Activated CD8-positive, alpha-beta memory T cell treated with anti-CD3 and anti-CD28 coated beads, Interleukin-2, amount 50 U/mL, for 4 hours (primary cell): ENCODE measurements at regions not wholly inside any gene's neighbourhood (a gene's known extent, or its start where the extent isn't known, plus 50 kb on each side); places are given as distances from the start of the nearest gene placed in this dataset.

Experiments used
- DNase-seq: peaks from one replicate; pipeline ENCODE4 v3.0.0-alpha.2; 2020

- no peak for DNase-seq
Measured at GRCh38 chr15:66906668-66907614, 158.5 kb upstream of the SMAD3 start.

- no peak for DNase-seq
Measured at GRCh38 chr15:66907826-66908743, 157.3 kb upstream of the SMAD3 start.

- DNase-seq, result no peak
Measured at GRCh38 chr15:66908744-66909095, 156.7 kb upstream of the SMAD3 start.

- no peak for DNase-seq
Measured at GRCh38 chr15:66909381-66909890, 156.0 kb upstream of the SMAD3 start.

- DNase-seq, result no peak
Measured at GRCh38 chr15:66911131-66911700, 154.2 kb upstream of the SMAD3 start.

- DNase-seq, result no peak
Measured at GRCh38 chr15:66912001-66912400, 153.4 kb upstream of the SMAD3 start.

- DNase-seq, result no peak
Measured at GRCh38 chr15:66912441-66912840, 153.0 kb upstream of the SMAD3 start.

GRCh38 chr15:66917904-66918448, 147.4 kb upstream of the SMAD3 start:
- DNase-seq, result no peak

- DNase-seq, result no peak
Measured at GRCh38 chr15:66919421-66919820, 146.0 kb upstream of the SMAD3 start.

GRCh38 chr15:66921319-66921915, 144.0 kb upstream of the SMAD3 start:
- DNase-seq, result no peak

- DNase-seq, result no peak
Measured at GRCh38 chr15:66922608-66923007, 142.8 kb upstream of the SMAD3 start.

GRCh38 chr15:66923438-66923881, 141.9 kb upstream of the SMAD3 start:
- peak; percentile 31 for DNase-seq

GRCh38 chr15:66924889-66925288, 140.5 kb upstream of the SMAD3 start:
- no peak for DNase-seq

GRCh38 chr15:66925721-66926120, 139.7 kb upstream of the SMAD3 start:
- DNase-seq, result no peak

GRCh38 chr15:66927201-66928077, 138.0 kb upstream of the SMAD3 start:
- DNase-seq, result no peak

- no peak for DNase-seq
Measured at GRCh38 chr15:66928101-66928500, 137.3 kb upstream of the SMAD3 start.

- no peak for DNase-seq
Measured at GRCh38 chr15:66928784-66929183, 136.6 kb upstream of the SMAD3 start.

GRCh38 chr15:66929843-66930402, 135.5 kb upstream of the SMAD3 start:
- no peak for DNase-seq

- no peak for DNase-seq
Measured at GRCh38 chr15:66931768-66932633, 133.4 kb upstream of the SMAD3 start.

- DNase-seq, result no peak
Measured at GRCh38 chr15:66932634-66933024, 132.8 kb upstream of the SMAD3 start.
